ENCODE measurements at regions not wholly inside any gene's neighbourhood (a gene's known extent, or its start where the extent isn't known, plus 50 kb on each side); places are given as distances from the start of the nearest gene placed in this dataset.

DNA sequence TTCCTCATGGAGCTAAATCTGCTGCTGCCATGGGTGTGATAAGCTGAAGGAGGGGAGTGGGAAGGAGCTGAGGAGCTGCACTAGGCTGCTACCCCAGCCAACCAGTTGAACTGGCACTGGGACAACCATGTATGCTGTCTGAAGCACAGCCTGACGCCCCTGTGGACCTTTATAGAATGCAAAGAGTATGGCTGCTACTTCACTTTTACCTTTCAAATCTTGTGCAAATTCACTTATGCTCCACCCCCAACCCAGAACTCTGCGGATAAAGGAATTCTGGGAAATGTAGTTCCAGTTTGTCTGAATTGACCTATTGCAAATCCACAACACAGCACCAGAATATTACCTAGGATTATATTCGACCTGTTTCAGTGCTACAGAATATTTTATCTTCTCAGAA, 217.4 kb upstream of the SLC35B3 start:
- intact Hi-C loops (cut with micrococcal nuclease) (no loop called here), dilution Hi-C loops (cut with MboI; ENCODE audit: extremely low pct_ligation_motif_present, low sequenced_read_pairs) (no loop called here)
- CTCF ChIA-PET = no interaction called here
- Histone ChIP-seq H3K9me3 (replicated peaks; ENCODE audit: control insufficient read depth, insufficient read depth, low read length) (peaks cover 2% of the 10 kb centered on the region), H3K27me3 (ENCODE audit: control insufficient read depth in 2 of 2, insufficient read depth in 2 of 2, low read length in 2 of 2) (no peaks in the 10 kb centered on the region), H3K9me1 (replicated peaks; ENCODE audit: control insufficient read depth, extremely low read depth, insufficient read depth, low read length) (no peaks in the 10 kb centered on the region), H3K27ac (ENCODE audit: insufficient read depth, low read depth, low read length) (no peak overlapping the region), H2AFZ (ENCODE audit: low read depth, low read length) (no peak overlapping the region), H4K20me1 (replicated peaks; ENCODE audit: control insufficient read depth, extremely low read depth, insufficient read depth, low read length) (no peaks in the 10 kb centered on the region), H3K4me1 (ENCODE audit: control insufficient read depth, extremely low read depth, insufficient read depth, low read length) (no peaks in the 10 kb centered on the region), H3K4me3 (replicated peaks in 1 of 3; ENCODE audit: insufficient read depth in 1 of 3, low read depth in 1 of 3, low read length in 3 of 3) (no peak overlapping the region), H3K4me2 (ENCODE audit: insufficient read depth, low read length) (no peak overlapping the region), H3K36me3 (ENCODE audit: control insufficient read depth in 2 of 2, extremely low read depth in 1 of 2, insufficient read depth in 2 of 2, low read length in 2 of 2) (no peaks in the 10 kb centered on the region), H3K9ac (replicated peaks; ENCODE audit: extremely low read depth, insufficient read depth, low read length) (no peak overlapping the region), H3K79me2 (ENCODE audit: control insufficient read depth, insufficient read depth, low read length) (no peaks in the 10 kb centered on the region)
- BruUV-seq (replicated peaks) = no TSS peak
- POLR2A ChIA-PET = no interaction called here
- no peak for FAIRE-seq
- DNase-seq (ENCODE audit: low read depth, low spot score) = no peak
- TF ChIP-seq, protein P1, sequence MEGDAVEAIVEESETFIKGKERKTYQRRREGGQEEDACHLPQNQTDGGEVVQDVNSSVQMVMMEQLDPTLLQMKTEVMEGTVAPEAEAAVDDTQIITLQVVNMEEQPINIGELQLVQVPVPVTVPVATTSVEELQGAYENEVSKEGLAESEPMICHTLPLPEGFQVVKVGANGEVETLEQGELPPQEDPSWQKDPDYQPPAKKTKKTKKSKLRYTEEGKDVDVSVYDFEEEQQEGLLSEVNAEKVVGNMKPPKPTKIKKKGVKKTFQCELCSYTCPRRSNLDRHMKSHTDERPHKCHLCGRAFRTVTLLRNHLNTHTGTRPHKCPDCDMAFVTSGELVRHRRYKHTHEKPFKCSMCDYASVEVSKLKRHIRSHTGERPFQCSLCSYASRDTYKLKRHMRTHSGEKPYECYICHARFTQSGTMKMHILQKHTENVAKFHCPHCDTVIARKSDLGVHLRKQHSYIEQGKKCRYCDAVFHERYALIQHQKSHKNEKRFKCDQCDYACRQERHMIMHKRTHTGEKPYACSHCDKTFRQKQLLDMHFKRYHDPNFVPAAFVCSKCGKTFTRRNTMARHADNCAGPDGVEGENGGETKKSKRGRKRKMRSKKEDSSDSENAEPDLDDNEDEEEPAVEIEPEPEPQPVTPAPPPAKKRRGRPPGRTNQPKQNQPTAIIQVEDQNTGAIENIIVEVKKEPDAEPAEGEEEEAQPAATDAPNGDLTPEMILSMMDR (IDR thresholded peaks at IDR 0.05; ENCODE audit: extremely low read depth in 1 of 2, insufficient read depth in 1 of 2, low read depth in 1 of 2, low read length in 2 of 2) = no peak
- no peak for TF ChIP-seq JUN (IDR thresholded peaks at IDR 0.05; ENCODE audit: borderline replicate concordance, insufficient read depth, insufficient read length, low read depth)

DNA sequence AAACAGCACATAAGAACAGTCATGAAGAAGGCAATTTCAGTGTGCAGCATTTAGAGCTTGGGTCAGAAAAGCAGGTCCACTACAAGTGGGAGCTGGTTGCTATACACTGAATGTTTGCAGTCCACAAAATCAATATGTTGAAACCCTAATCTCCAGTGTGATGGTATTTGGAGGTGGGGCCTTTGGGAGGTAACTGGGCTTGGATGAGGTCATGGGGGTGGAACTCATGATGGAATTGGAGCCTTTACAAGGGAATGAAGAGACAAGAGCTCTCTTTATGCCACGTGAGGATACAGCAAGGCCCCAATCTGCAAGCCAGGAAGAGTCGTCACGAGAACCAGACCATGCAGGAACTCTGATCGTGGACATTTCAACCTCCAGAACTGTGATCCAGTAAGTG, 216.7 kb upstream of the SLC35B3 start:
- Histone ChIP-seq H3K4me1 (ENCODE audit: control insufficient read depth, extremely low read depth, insufficient read depth, low read length) (no peaks in the 10 kb centered on the region), H3K9me1 (replicated peaks; ENCODE audit: control insufficient read depth, extremely low read depth, insufficient read depth, low read length) (no peaks in the 10 kb centered on the region), H2AFZ (ENCODE audit: low read depth, low read length) (no peak overlapping the region), H4K20me1 (replicated peaks; ENCODE audit: control insufficient read depth, extremely low read depth, insufficient read depth, low read length) (no peaks in the 10 kb centered on the region), H3K4me2 (ENCODE audit: insufficient read depth, low read length) (no peak overlapping the region), H3K4me3 (replicated peaks in 1 of 3; ENCODE audit: insufficient read depth in 1 of 3, low read depth in 1 of 3, low read length in 3 of 3) (no peak overlapping the region), H3K79me2 (ENCODE audit: control insufficient read depth, insufficient read depth, low read length) (no peaks in the 10 kb centered on the region), H3K36me3 (ENCODE audit: control insufficient read depth in 2 of 2, extremely low read depth in 1 of 2, insufficient read depth in 2 of 2, low read length in 2 of 2) (no peaks in the 10 kb centered on the region), H3K27ac (ENCODE audit: insufficient read depth, low read depth, low read length) (no peak overlapping the region), H3K9me3 (replicated peaks; ENCODE audit: control insufficient read depth, insufficient read depth, low read length) (peaks cover 2% of the 10 kb centered on the region), H3K9ac (replicated peaks; ENCODE audit: extremely low read depth, insufficient read depth, low read length) (no peak overlapping the region), H3K27me3 (ENCODE audit: control insufficient read depth in 2 of 2, insufficient read depth in 2 of 2, low read length in 2 of 2) (no peaks in the 10 kb centered on the region)
- no peak for TF ChIP-seq GATA2 (IDR thresholded peaks at IDR 0.05; ENCODE audit: insufficient read depth, insufficient read length, low read depth, low read length)
- TF ChIP-seq, protein P1 (IDR thresholded peaks at IDR 0.05; ENCODE audit: extremely low read depth in 1 of 2, insufficient read depth in 1 of 2, low read depth in 1 of 2, low read length in 2 of 2) = no peak
- no peak for TF ChIP-seq MYC (IDR thresholded peaks at IDR 0.05; ENCODE audit: low read depth, low read length)
- TF ChIP-seq, protein P2, sequence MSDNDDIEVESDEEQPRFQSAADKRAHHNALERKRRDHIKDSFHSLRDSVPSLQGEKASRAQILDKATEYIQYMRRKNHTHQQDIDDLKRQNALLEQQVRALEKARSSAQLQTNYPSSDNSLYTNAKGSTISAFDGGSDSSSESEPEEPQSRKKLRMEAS (IDR thresholded peaks at IDR 0.05; ENCODE audit: insufficient read depth, insufficient read length) = no peak
- TF ChIP-seq EZH2 (IDR thresholded peaks at IDR 0.05; ENCODE audit: borderline replicate concordance, low read depth, low read length, severe bottlenecking) = no peak
- no peak for TF ChIP-seq POLR2A (IDR thresholded peaks at IDR 0.05; ENCODE audit: low read depth, low read length)
- no peak for TF ChIP-seq POLR2AphosphoS5 (IDR thresholded peaks at IDR 0.05; ENCODE audit: insufficient read depth, low read depth, low read length)
- TF ChIP-seq FOS (IDR thresholded peaks at IDR 0.05; ENCODE audit: borderline replicate concordance, insufficient read depth, low read length) = no peak
- TF ChIP-seq JUN (IDR thresholded peaks at IDR 0.05; ENCODE audit: borderline replicate concordance, insufficient read depth, insufficient read length, low read depth) = no peak
- POLR2A ChIA-PET = no interaction called here
- dilution Hi-C loops (cut with MboI; ENCODE audit: extremely low pct_ligation_motif_present, low sequenced_read_pairs) = no loop called here
- BruUV-seq (replicated peaks) = no TSS peak
- intact Hi-C loops (cut with micrococcal nuclease) = no loop called here
- CTCF ChIA-PET = no interaction called here
- FAIRE-seq (no peak), DNase-seq (ENCODE audit: low read depth, low spot score) (no peak)
